GM12875 (cell line): ENCODE measurements at regions not wholly inside any gene's neighbourhood (a gene's known extent, or its start where the extent isn't known, plus 50 kb on each side); places are given as distances from the start of the nearest gene placed in this dataset.

Source experiments
- H3K4me3 ChIP-seq: one replicate; pipeline ENCODE4 v1.5.1; 2011; ENCODE audit warnings: low read depth, low read length, control low read depth
- CTCF ChIP-seq: IDR thresholded peaks from 2 replicates; pipeline ENCODE4 v1.5.1; 2011; ENCODE audit warnings: low read depth, mild to moderate bottlenecking, control low read depth, inconsistent platforms, low read length, moderate library complexity, borderline replicate concordance; ENCODE audit not compliant: insufficient read depth

- no peak for TF ChIP-seq CTCF
- no peak overlapping the region for H3K4me3 ChIP-seq
Measured at GRCh38 chr10:57979491-57979890, 288.2 kb downstream of the IPMK start.

- H3K4me3 ChIP-seq: no peak overlapping the region
- no peak for TF ChIP-seq CTCF
Measured at GRCh38 chr10:57977262-57977661, 290.4 kb downstream of the IPMK start.

GRCh38 chr10:57973451-57973850, 294.2 kb downstream of the IPMK start:
- TF ChIP-seq CTCF: no peak
- H3K4me3 ChIP-seq: no peak overlapping the region

GRCh38 chr10:57972783-57973182, 294.9 kb downstream of the IPMK start:
- TF ChIP-seq CTCF: no peak
- no peak overlapping the region for H3K4me3 ChIP-seq

GRCh38 chr10:57968328-57969016, 299.2 kb downstream of the IPMK start:
- H3K4me3 ChIP-seq: no peak overlapping the region
- TF ChIP-seq CTCF: no peak

GRCh38 chr10:57964351-57964750, 303.3 kb downstream of the IPMK start:
- H3K4me3 ChIP-seq: no peak overlapping the region
- no peak for TF ChIP-seq CTCF

- H3K4me3 ChIP-seq: no peak overlapping the region
- no peak for TF ChIP-seq CTCF
Measured at GRCh38 chr10:57963546-57963945, 304.1 kb downstream of the IPMK start.
